SK-N-SH (cell line): ENCODE measurements at regions not wholly inside any gene's neighbourhood (a gene's known extent, or its start where the extent isn't known, plus 50 kb on each side); places are given as distances from the start of the nearest gene placed in this dataset.

Experiments
- CTCF ChIA-PET: fragments of 300-600, 350-600 bp; formaldehyde crosslinking; extraction: SDS; loops from one replicate; lab custom pipeline; 2021; lab: Yijun Ruan, JAX
- POLR2A ChIA-PET: fragments of 350-600 bp; sonication (Branson Sonifier 250); formaldehyde crosslinking; extraction: SDS; loops from one replicate; lab custom pipeline; 2020; ENCODE audit warnings: antibody characterized with exemption, inconsistent platforms; lab: Yijun Ruan, JAX
- DNase-seq: peaks from one replicate; pipeline ENCODE4 v3.0.0; 2012
- H2AFZ ChIP-seq: fragments of 200-600 bp; sonication (generic); 2 replicates; pipeline ENCODE4 v1.8.1; 2016; ENCODE audit warnings: antibody characterized with exemption, mild to moderate bottlenecking, low read depth
- H3F3A ChIP-seq: fragments of 200-600 bp; sonication (generic); replicated peaks from 2 replicates; pipeline ENCODE3; 2016; ENCODE audit warnings: antibody characterized with exemption, mild to moderate bottlenecking; ENCODE audit not compliant: insufficient read depth
- H3K27ac ChIP-seq, 2 experiments: fragments of 200-500 bp in 1 of 2; fragments of 200-600 bp in 1 of 2; sonication (Bioruptor generic) in 1 of 2; sonication (generic), shearing (Covaris generic) in 1 of 2; 2 replicates each; pipeline versions ENCODE4 v1.5.1 to v1.6.1; 2014 to 2016; ENCODE audit warnings: low read depth in 2 of 2, inconsistent platforms in 1 of 2, low read length in 1 of 2, mild to moderate bottlenecking in 1 of 2, mixed read lengths in 1 of 2
- H3K27me3 ChIP-seq: fragments of 200-600 bp; sonication (generic), shearing (Covaris generic); 2 replicates; pipeline ENCODE4 v1.6.1; 2016; ENCODE audit warnings: mixed run types; ENCODE audit not compliant: insufficient read depth
- H3K36me3 ChIP-seq, 2 experiments: fragments of 200-500 bp in 1 of 2; fragments of 200-600 bp in 1 of 2; sonication (Bioruptor generic) in 1 of 2; sonication (generic) in 1 of 2; replicated peaks in 1 of 2; 2 replicates each; pipeline versions ENCODE3 to v1.5.1; 2014 to 2016; ENCODE audit warnings: low read length in 1 of 2, mild to moderate bottlenecking in 1 of 2; ENCODE audit not compliant: insufficient read depth in 2 of 2, control insufficient read depth in 1 of 2
- H3K4me1 ChIP-seq, 2 experiments: fragments of 200-500 bp in 1 of 2; fragments of 200-600 bp in 1 of 2; sonication (Bioruptor generic) in 1 of 2; sonication (generic), shearing (Covaris generic) in 1 of 2; 2 replicates each; pipeline versions ENCODE4 v1.5.1 to v1.6.1; 2014 to 2016; ENCODE audit warnings: low read depth in 1 of 2, low read length in 1 of 2, mixed run types in 1 of 2; ENCODE audit not compliant: insufficient read depth in 2 of 2, control insufficient read depth in 1 of 2
- H3K4me2 ChIP-seq: fragments of 200-600 bp; sonication (generic), shearing (Covaris generic); 2 replicates; pipeline ENCODE4 v1.6.1; 2017; ENCODE audit warnings: mixed run types
- H3K4me3 ChIP-seq, 2 experiments: fragments of 200-500 bp in 1 of 2; fragments of 200-600 bp in 1 of 2; sonication (Bioruptor generic) in 1 of 2; sonication (generic), shearing (Covaris generic) in 1 of 2; 2 replicates each; pipeline versions ENCODE4 v1.5.1 to v1.8.1; 2014 to 2016; ENCODE audit warnings: low read depth in 2 of 2, inconsistent platforms in 1 of 2, low read length in 1 of 2, mild to moderate bottlenecking in 1 of 2, mixed read lengths in 1 of 2, moderate library complexity in 1 of 2
- H3K79me2 ChIP-seq: fragments of 200-600 bp; sonication (generic); 2 replicates; pipeline ENCODE4 v1.8.1; 2017; ENCODE audit warnings: mild to moderate bottlenecking; ENCODE audit not compliant: insufficient read depth
- H3K9ac ChIP-seq: fragments of 200-600 bp; sonication (generic); 2 replicates; pipeline ENCODE4 v1.6.1; 2017; ENCODE audit warnings: mixed run types
- H3K9me2 ChIP-seq: fragments of 200-600 bp; sonication (generic); 2 replicates; pipeline ENCODE4 v1.6.1; 2017; ENCODE audit warnings: mixed run types
- H3K9me3 ChIP-seq: fragments of 200-600 bp; sonication (generic); 2 replicates; pipeline ENCODE4 v1.6.1; 2017; ENCODE audit warnings: mixed run types, mild to moderate bottlenecking, moderate library complexity
- H4K20me1 ChIP-seq: fragments of 200-600 bp; sonication (generic); 2 replicates; pipeline ENCODE4 v1.6.1; 2017; ENCODE audit warnings: mild to moderate bottlenecking, mixed run types; ENCODE audit not compliant: insufficient read depth
- CHD2 ChIP-seq: fragments of 150-350 bp; IDR thresholded peaks from 2 replicates; pipeline ENCODE4 v1.6.1; 2018; ENCODE audit warnings: low read length; ENCODE audit not compliant: partially characterized antibody
- EP300 ChIP-seq, 2 experiments: IDR thresholded peaks; 2 replicates each; pipeline versions ENCODE4 v1.4.0 to v1.6.1; 2012; ENCODE audit warnings: borderline replicate concordance in 1 of 2, low read depth in 1 of 2, low read length in 1 of 2
- GATA2 ChIP-seq: sonication (generic); formaldehyde crosslinking; IDR thresholded peaks from 2 replicates; pipeline ENCODE4 v1.5.0; 2020; ENCODE audit warnings: mild to moderate bottlenecking, missing genetic modification reagents
- JUND ChIP-seq: IDR thresholded peaks from 2 replicates; pipeline ENCODE4 v1.4.0; 2012
- MEF2A ChIP-seq: IDR thresholded peaks from 2 replicates; pipeline ENCODE4 v1.4.0; 2012; ENCODE audit warnings: low read depth, borderline replicate concordance
- MXI1 ChIP-seq: IDR thresholded peaks from 2 replicates; pipeline ENCODE4 v1.6.1; 2012; ENCODE audit warnings: mild to moderate bottlenecking, low read depth, low read length, improper control_type of control experiment
- NRF1 ChIP-seq: IDR thresholded peaks from 2 replicates; pipeline ENCODE4 v1.6.1; 2012; ENCODE audit warnings: low read depth, mild to moderate bottlenecking, low read length
- RCOR1 ChIP-seq: fragments of 150-350 bp; IDR thresholded peaks from 2 replicates; pipeline ENCODE4 v1.6.1; 2017; ENCODE audit warnings: antibody characterized with exemption, low read length
- REST ChIP-seq: IDR thresholded peaks from 2 replicates; pipeline ENCODE4 v1.6.1; 2012; ENCODE audit warnings: mild to moderate bottlenecking, low read depth, low read length, moderate library complexity
- TAF1 ChIP-seq: IDR thresholded peaks from 2 replicates; pipeline ENCODE4 v1.6.1; 2012; ENCODE audit warnings: low read depth, mild to moderate bottlenecking, low read length, moderate library complexity, borderline replicate concordance
- TCF12 ChIP-seq: IDR thresholded peaks from 2 replicates; pipeline ENCODE4 v1.4.0; 2012
- TEAD4 ChIP-seq: IDR thresholded peaks from 2 replicates; pipeline ENCODE4 v1.4.0; 2012; ENCODE audit warnings: mild to moderate bottlenecking, borderline replicate concordance; ENCODE audit not compliant: insufficient read depth
- USF1 ChIP-seq: IDR thresholded peaks from 2 replicates; pipeline ENCODE4 v1.4.0; 2012; ENCODE audit warnings: low read depth, borderline replicate concordance
- USF2 ChIP-seq: fragments of 150-350 bp; IDR thresholded peaks from 2 replicates; pipeline ENCODE4 v1.6.1; 2017; ENCODE audit warnings: antibody characterized with exemption, low read length, low read depth, borderline replicate concordance
- YY1 ChIP-seq: IDR thresholded peaks from 2 replicates; pipeline ENCODE4 v1.4.0; 2012; ENCODE audit warnings: low read depth, mild to moderate bottlenecking
- ZBTB33 ChIP-seq: IDR thresholded peaks from 2 replicates; pipeline ENCODE4 v1.4.0; 2012; ENCODE audit warnings: low read depth, borderline replicate concordance
- WGBS: methylation state at CpG from one replicate; pipeline ENCODE4 v1.1.6; 2017; ENCODE audit warnings: low lambda C conversion rate; 5-methylcytosine and 5-hydroxymethylcytosine counted together

GRCh38 chr7:125780153-125780552 is 850.5 kb upstream of the POT1 start:
- no peaks in the 10 kb centered on the region; a peak in 1 of 4 replicates for H3K4me1 ChIP-seq
- no peak for DNase-seq
- ChIA-PET CTCF (no interaction called here), POLR2A (no interaction called here)
- H4K20me1 ChIP-seq: no peaks in the 10 kb centered on the region
- no peak overlapping the region for H2AFZ ChIP-seq
- no peaks in the 10 kb centered on the region for H3F3A ChIP-seq
- no peaks in the 10 kb centered on the region for H3K36me3 ChIP-seq
- no peaks in the 10 kb centered on the region for H3K79me2 ChIP-seq
- no peak for TF ChIP-seq TCF12
- no peak for TF ChIP-seq YY1
- no peak for TF ChIP-seq MXI1
- no peak for TF ChIP-seq REST
- no peak for TF ChIP-seq USF2
- TF ChIP-seq JUND: no peak
- TF ChIP-seq, all 33 proteins: peak for 0
- Histone ChIP-seq H3K9me2 (0 out of 2 replicates have a peak, but pooled peaks cover 5% of the 10 kb centered on the region), H3K27ac (no peak overlapping the region), H3K4me2 (no peak overlapping the region), H3K4me3 (no peak overlapping the region), H3K27me3 (no peaks in the 10 kb centered on the region), H3K9me3 (no peaks in the 10 kb centered on the region), H3K9ac (no peak overlapping the region)
- 7% methylated on average over 1 of the region's 1 CpG for WGBS

- Histone ChIP-seq H2AFZ (no peak overlapping the region), H3K4me1 (no peaks in the 10 kb centered on the region; a peak in 2 of 4 replicates), H3K9me2 (no peaks in the 10 kb centered on the region), H3K9me3 (no peaks in the 10 kb centered on the region), H3K27me3 (no peaks in the 10 kb centered on the region), H3F3A (no peaks in the 10 kb centered on the region), H3K79me2 (no peaks in the 10 kb centered on the region), H3K36me3 (no peaks in the 10 kb centered on the region), H3K4me3 (no peak overlapping the region), H4K20me1 (no peaks in the 10 kb centered on the region), H3K9ac (no peak overlapping the region), H3K4me2 (no peak overlapping the region), H3K27ac (no peak overlapping the region)
- 12% methylated on average over 4 of the region's 4 CpGs for WGBS
- CTCF ChIA-PET: interaction anchor here (0.8 to 2.1 kb wide), 2 partner anchors 9 to 10 kb away, joined by 3 to 7 read pairs; no protein-coding TSS in a partner anchor
- TF ChIP-seq NRF1: no peak
- TF ChIP-seq GATA2: peak; percentile 75
- TF ChIP-seq TCF12: no peak
- TF ChIP-seq MEF2A: no peak
- peak; percentile 31 for TF ChIP-seq CHD2
- TF ChIP-seq ZBTB33: no peak
- TF ChIP-seq TAF1: no peak
- TF ChIP-seq USF1: no peak
- TF ChIP-seq EP300 (IDR thresholded peaks at IDR 0.05; ENCODE audit: borderline replicate concordance in 1 of 2, low read depth in 1 of 2, low read length in 1 of 2): peak in 1 of 2 experiments; percentile 41; a peak in 1 of 4 replicates
- no peak for TF ChIP-seq REST
- TF ChIP-seq RCOR1: peak; percentile 76; the same call in 1 of the 2 replicates
- no peak for TF ChIP-seq TEAD4
- DNase-seq: peak; percentile 23
- POLR2A ChIA-PET: no interaction called here
Observed at GRCh38 chr7:125775317-125775716, 845.7 kb upstream of the POT1 start.
